CD4-positive, alpha-beta T cell (primary cell): ENCODE measurements at regions not wholly inside any gene's neighbourhood (a gene's known extent, or its start where the extent isn't known, plus 50 kb on each side); places are given as distances from the start of the nearest gene placed in this dataset.

ENCODE experiments used
- ATAC-seq: fragments of 200-7000 bp; cut with Tn5 transposase; one replicate; pipeline ENCODE4 v1.10.0; 2022; ENCODE audit warnings: mild to moderate bottlenecking; ENCODE audit not compliant: poor library complexity
- CTCF ChIA-PET: fragments of 350-600 bp; sonication (Branson Sonifier 250); formaldehyde crosslinking; loops from one replicate; lab custom pipeline; 2021; ENCODE audit warnings: antibody characterized with exemption, inconsistent platforms; lab: Charles Lee
- POLR2A ChIA-PET: fragments of 350-600 bp; sonication (Branson Sonifier 250); formaldehyde crosslinking; loops from one replicate; lab custom pipeline; 2021; ENCODE audit warnings: antibody characterized with exemption, inconsistent platforms; lab: Charles Lee
- DNase-seq, 14 experiments: peaks; one replicate each; pipeline ENCODE4 v3.0.0-alpha.2; 2013 to 2020; ENCODE audit warnings: mixed read lengths in 2 of 14
- H3K27ac ChIP-seq, 2 donors: one replicate each; pipeline versions ENCODE4 v1.5.1 to v1.7.0; 2013; ENCODE audit warnings: low read length in 2 of 2, low read depth in 1 of 2, mild to moderate bottlenecking in 1 of 2
- H3K27me3 ChIP-seq, 2 experiments: 1 replicate in 1 of 2; 2 replicates in 1 of 2; pipeline versions ENCODE4 v1.6.1 to v1.7.0; 2013; ENCODE audit warnings: low read length in 2 of 2, control low read depth in 1 of 2, mild to moderate bottlenecking in 1 of 2, moderate library complexity in 1 of 2; ENCODE audit not compliant: insufficient read depth in 2 of 2, control insufficient read depth in 1 of 2
- H3K36me3 ChIP-seq: one replicate; pipeline ENCODE4 v1.6.1; 2013; ENCODE audit warnings: low read length, control low read depth; ENCODE audit not compliant: insufficient read depth
- H3K4me1 ChIP-seq: one replicate; pipeline ENCODE4 v1.6.1; 2013; ENCODE audit warnings: low read length, control low read depth; ENCODE audit not compliant: insufficient read depth
- H3K4me3 ChIP-seq: one replicate; pipeline ENCODE4 v1.5.1; 2013; ENCODE audit warnings: mild to moderate bottlenecking, low read length, moderate library complexity
- H3K9me3 ChIP-seq, 2 experiments: 1 replicate in 1 of 2; 2 replicates in 1 of 2; pipeline versions ENCODE4 v1.6.1 to v1.7.0; 2013; ENCODE audit warnings: low read length in 2 of 2, mild to moderate bottlenecking in 2 of 2, control low read depth in 1 of 2, moderate library complexity in 1 of 2; ENCODE audit not compliant: control insufficient read depth in 1 of 2, insufficient read depth in 1 of 2
- H3K27ac Mint-ChIP-seq: one replicate; pipeline ENCODE4 v1.8.0; 2020; ENCODE audit warnings: mixed read lengths
- H3K27me3 Mint-ChIP-seq: one replicate; pipeline ENCODE4 v1.8.0; 2021; ENCODE audit warnings: mixed read lengths
- H3K36me3 Mint-ChIP-seq: one replicate; pipeline ENCODE4 v1.8.0; 2021; ENCODE audit warnings: low read depth, mixed read lengths
- H3K4me1 Mint-ChIP-seq: one replicate; pipeline ENCODE4 v1.8.0; 2021; ENCODE audit warnings: low read depth, mixed read lengths
- H3K4me3 Mint-ChIP-seq: one replicate; pipeline ENCODE4 v1.8.0; 2020; ENCODE audit warnings: mild to moderate bottlenecking, mixed read lengths
- H3K9me3 Mint-ChIP-seq: one replicate; pipeline ENCODE4 v1.8.0; 2020; ENCODE audit warnings: mixed read lengths
- CTCF ChIP-seq: fragments of 200-600 bp; IDR thresholded peaks from one replicate; pipeline ENCODE4 v1.8.0; 2022; ENCODE audit warnings: antibody characterized with exemption, mild to moderate bottlenecking
- intact Hi-C, 2 experiments: fragments of 100-400 bp; cut with DNase I in 1 of 2; cut with micrococcal nuclease in 1 of 2; formaldehyde crosslinking; loops; one replicate each; pipeline versions ENCODE4 v1.15.1 to v1.9.0; 2023 to 2025; cut with DNase I, micrococcal nuclease

- ChIA-PET POLR2A (no interaction called here), CTCF (no interaction called here)
- H3K4me1 ChIP-seq: no peaks in the 10 kb centered on the region
- TF ChIP-seq CTCF: no peak
- Mint-ChIP-seq H3K4me3 (no peak overlapping the region), H3K27me3 (peaks cover 34% of the 10 kb centered on the region), H3K27ac (no peak overlapping the region), H3K4me1 (no peaks in the 10 kb centered on the region), H3K9me3 (no peaks in the 10 kb centered on the region), H3K36me3 (no peaks in the 10 kb centered on the region)
- intact Hi-C loops: no loop called here
- no peak overlapping the region for H3K4me3 ChIP-seq
- no peaks in the 10 kb centered on the region for H3K9me3 ChIP-seq
- ATAC-seq: no peak
- H3K27me3 ChIP-seq: peaks cover 7 to 8% of the 10 kb centered on the region in 2 experiments
- H3K27ac ChIP-seq: no peak overlapping the region
- no peaks in the 10 kb centered on the region for H3K36me3 ChIP-seq
- DNase-seq: no peak
Measured at GRCh38 chr3:44033123-44033522, 208.6 kb upstream of the TOPAZ1 start.

GRCh38 chr3:44036850-44037249 lies 204.8 kb upstream of the TOPAZ1 start:
- no peak for TF ChIP-seq CTCF
- ATAC-seq (no peak), DNase-seq (no peak)
- Mint-ChIP-seq H3K27ac (no peak overlapping the region), H3K9me3 (no peaks in the 10 kb centered on the region), H3K4me1 (no peaks in the 10 kb centered on the region), H3K27me3 (peaks cover 31% of the 10 kb centered on the region), H3K36me3 (no peaks in the 10 kb centered on the region), H3K4me3 (no peak overlapping the region)
- Histone ChIP-seq H3K4me3 (no peak overlapping the region), H3K27ac (no peak overlapping the region), H3K9me3 (no peaks in the 10 kb centered on the region), H3K4me1 (no peaks in the 10 kb centered on the region), H3K27me3 (peaks cover 4 to 12% of the 10 kb centered on the region in 2 experiments), H3K36me3 (no peaks in the 10 kb centered on the region)
- CTCF ChIA-PET: no interaction called here
- POLR2A ChIA-PET: no interaction called here
- intact Hi-C loops: no loop called here

GRCh38 chr3:44039006-44039405 lies 202.7 kb upstream of the TOPAZ1 start:
- ChIA-PET POLR2A (no interaction called here), CTCF (no interaction called here)
- Histone ChIP-seq H3K27me3 (peaks cover 4 to 12% of the 10 kb centered on the region in 2 experiments), H3K27ac (no peak overlapping the region), H3K9me3 (no peaks in the 10 kb centered on the region), H3K36me3 (no peaks in the 10 kb centered on the region), H3K4me3 (no peak overlapping the region), H3K4me1 (no peaks in the 10 kb centered on the region)
- no peak for TF ChIP-seq CTCF
- peaks cover 26% of the 10 kb centered on the region for H3K27me3 Mint-ChIP-seq
- intact Hi-C loops: no loop called here
- ATAC-seq: no peak
- H3K4me3 Mint-ChIP-seq: no peak overlapping the region
- no peak for DNase-seq
- H3K27ac Mint-ChIP-seq: no peak overlapping the region
- H3K9me3 Mint-ChIP-seq: no peaks in the 10 kb centered on the region
- H3K4me1 Mint-ChIP-seq: no peaks in the 10 kb centered on the region
- H3K36me3 Mint-ChIP-seq: no peaks in the 10 kb centered on the region
